ENCODE measurements at regions not wholly inside any gene's neighbourhood (a gene's known extent, or its start where the extent isn't known, plus 50 kb on each side); places are given as distances from the start of the nearest gene placed in this dataset.

DNA sequence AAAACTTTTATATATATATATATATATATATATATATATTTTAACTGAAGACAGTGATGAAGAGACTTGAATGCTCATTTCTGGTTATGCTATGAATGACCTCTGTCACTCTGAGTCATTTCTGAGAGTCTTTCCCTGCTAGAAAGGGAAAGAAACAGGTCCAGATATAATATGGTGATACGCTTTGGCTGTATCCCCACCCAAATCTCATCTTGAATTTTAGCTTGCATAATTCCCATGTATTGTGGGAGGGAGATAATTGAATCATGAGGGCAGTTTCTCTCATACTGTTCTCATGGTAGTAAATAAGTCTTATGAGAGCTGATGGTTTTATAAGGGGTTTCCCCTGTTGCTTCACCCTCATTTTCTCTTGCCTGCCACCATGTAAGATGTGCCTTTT, 254.1 kb upstream of the IGFBP7 start:
- intact Hi-C loops (cut with micrococcal nuclease) (no loop called here), dilution Hi-C loops (cut with MboI; ENCODE audit: extremely low pct_ligation_motif_present, low sequenced_read_pairs) (no loop called here)
- CTCF ChIA-PET, result interaction anchor here (0.8 to 1.2 kb wide), 3 partner anchors 8 to 63 kb away, joined by 3 read pairs; no protein-coding TSS in a partner anchor
- Histone ChIP-seq H3K27ac (ENCODE audit: insufficient read depth, low read depth, low read length) (no peak overlapping the region), H4K20me1 (replicated peaks; ENCODE audit: control insufficient read depth, extremely low read depth, insufficient read depth, low read length) (no peaks in the 10 kb centered on the region), H3K4me3 (replicated peaks in 1 of 3; ENCODE audit: insufficient read depth in 1 of 3, low read depth in 1 of 3, low read length in 3 of 3) (no peak overlapping the region), H3K9me1 (replicated peaks; ENCODE audit: control insufficient read depth, extremely low read depth, insufficient read depth, low read length) (no peaks in the 10 kb centered on the region), H3K9me3 (replicated peaks; ENCODE audit: control insufficient read depth, insufficient read depth, low read length) (no peaks in the 10 kb centered on the region), H3K4me1 (ENCODE audit: control insufficient read depth, extremely low read depth, insufficient read depth, low read length) (no peaks in the 10 kb centered on the region), H2AFZ (ENCODE audit: low read depth, low read length) (no peak overlapping the region), H3K36me3 (ENCODE audit: control insufficient read depth in 2 of 2, extremely low read depth in 1 of 2, insufficient read depth in 2 of 2, low read length in 2 of 2) (no peaks in the 10 kb centered on the region), H3K4me2 (ENCODE audit: insufficient read depth, low read length) (no peak overlapping the region), H3K9ac (replicated peaks; ENCODE audit: extremely low read depth, insufficient read depth, low read length) (no peak overlapping the region), H3K27me3 (ENCODE audit: control insufficient read depth in 2 of 2, insufficient read depth in 2 of 2, low read length in 2 of 2) (no peaks in the 10 kb centered on the region), H3K79me2 (ENCODE audit: control insufficient read depth, insufficient read depth, low read length) (no peaks in the 10 kb centered on the region)
- no peak for TF ChIP-seq MYC (IDR thresholded peaks at IDR 0.05; ENCODE audit: low read depth, low read length)
- no peak for TF ChIP-seq CTCF (IDR thresholded peaks at IDR 0.05; ENCODE audit: extremely low read depth in 1 of 2, insufficient read depth in 1 of 2, low read depth in 1 of 2, low read length in 2 of 2)
- no peak for TF ChIP-seq EZH2 (IDR thresholded peaks at IDR 0.05; ENCODE audit: borderline replicate concordance, low read depth, low read length, severe bottlenecking)
- TF ChIP-seq POLR2AphosphoS5 (IDR thresholded peaks at IDR 0.05; ENCODE audit: insufficient read depth, low read depth, low read length), result no peak
- TF ChIP-seq, protein P1, sequence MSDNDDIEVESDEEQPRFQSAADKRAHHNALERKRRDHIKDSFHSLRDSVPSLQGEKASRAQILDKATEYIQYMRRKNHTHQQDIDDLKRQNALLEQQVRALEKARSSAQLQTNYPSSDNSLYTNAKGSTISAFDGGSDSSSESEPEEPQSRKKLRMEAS (IDR thresholded peaks at IDR 0.05; ENCODE audit: insufficient read depth, insufficient read length), result no peak
- no peak for TF ChIP-seq POLR2A (IDR thresholded peaks at IDR 0.05; ENCODE audit: low read depth, low read length)
- TF ChIP-seq FOS (IDR thresholded peaks at IDR 0.05; ENCODE audit: borderline replicate concordance, insufficient read depth, low read length), result no peak
- TF ChIP-seq GATA2 (IDR thresholded peaks at IDR 0.05; ENCODE audit: insufficient read depth, insufficient read length, low read depth, low read length), result no peak
- no peak for TF ChIP-seq JUN (IDR thresholded peaks at IDR 0.05; ENCODE audit: borderline replicate concordance, insufficient read depth, insufficient read length, low read depth)
- FAIRE-seq (no peak), DNase-seq (ENCODE audit: low read depth, low spot score) (no peak)
- POLR2A ChIA-PET, result no interaction called here
- BruUV-seq (replicated peaks), result no TSS peak

Data from endothelial cell of umbilical vein (primary cell).